ENCODE measurements at regions not wholly inside any gene's neighbourhood (a gene's known extent, or its start where the extent isn't known, plus 50 kb on each side); places are given as distances from the start of the nearest gene placed in this dataset.

DNA sequence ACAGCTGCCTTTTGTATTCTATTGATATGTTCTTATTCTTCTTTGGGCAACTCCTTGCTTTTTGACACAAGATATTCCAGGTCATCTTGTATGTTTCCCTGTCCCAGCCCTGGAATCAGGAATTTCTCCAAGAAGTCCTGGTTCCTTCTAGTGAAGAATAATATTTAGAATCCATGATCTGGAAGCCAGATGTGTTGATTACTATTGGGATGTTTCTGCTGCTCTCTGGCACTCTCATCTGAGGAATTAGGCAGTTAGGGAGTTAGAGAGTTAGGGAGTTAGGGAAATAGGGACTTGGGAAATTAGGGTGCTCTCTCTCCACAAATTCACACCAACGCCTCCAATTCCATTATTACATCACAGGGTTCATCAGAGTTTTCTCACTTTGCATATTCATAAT lies 191.2 kb downstream of the ZNF330 start:
- H3K36me3 ChIP-seq (ENCODE audit: insufficient read depth, low read length): no peaks in the 10 kb centered on the region
- no peaks in the 10 kb centered on the region for H3K79me2 ChIP-seq (ENCODE audit: insufficient read depth, low read length)
- H3K27ac ChIP-seq (ENCODE audit: low read depth, low read length): no peak overlapping the region
- peaks cover 16% of the 10 kb centered on the region for H3K4me1 ChIP-seq (ENCODE audit: insufficient read depth, low read length)
- DNase-seq (ENCODE audit: insufficient read length, low spot score, missing footprints): no peak
- H3K4me2 ChIP-seq (ENCODE audit: insufficient read depth, low read length): no peak overlapping the region
- H2AFZ ChIP-seq (ENCODE audit: low read length): no peak overlapping the region
- no peaks in the 10 kb centered on the region for H3K27me3 ChIP-seq (ENCODE audit: insufficient read depth, low read length)
- no peaks in the 10 kb centered on the region for H4K20me1 ChIP-seq (ENCODE audit: insufficient read depth, low read length)
- TF ChIP-seq, protein P1, sequence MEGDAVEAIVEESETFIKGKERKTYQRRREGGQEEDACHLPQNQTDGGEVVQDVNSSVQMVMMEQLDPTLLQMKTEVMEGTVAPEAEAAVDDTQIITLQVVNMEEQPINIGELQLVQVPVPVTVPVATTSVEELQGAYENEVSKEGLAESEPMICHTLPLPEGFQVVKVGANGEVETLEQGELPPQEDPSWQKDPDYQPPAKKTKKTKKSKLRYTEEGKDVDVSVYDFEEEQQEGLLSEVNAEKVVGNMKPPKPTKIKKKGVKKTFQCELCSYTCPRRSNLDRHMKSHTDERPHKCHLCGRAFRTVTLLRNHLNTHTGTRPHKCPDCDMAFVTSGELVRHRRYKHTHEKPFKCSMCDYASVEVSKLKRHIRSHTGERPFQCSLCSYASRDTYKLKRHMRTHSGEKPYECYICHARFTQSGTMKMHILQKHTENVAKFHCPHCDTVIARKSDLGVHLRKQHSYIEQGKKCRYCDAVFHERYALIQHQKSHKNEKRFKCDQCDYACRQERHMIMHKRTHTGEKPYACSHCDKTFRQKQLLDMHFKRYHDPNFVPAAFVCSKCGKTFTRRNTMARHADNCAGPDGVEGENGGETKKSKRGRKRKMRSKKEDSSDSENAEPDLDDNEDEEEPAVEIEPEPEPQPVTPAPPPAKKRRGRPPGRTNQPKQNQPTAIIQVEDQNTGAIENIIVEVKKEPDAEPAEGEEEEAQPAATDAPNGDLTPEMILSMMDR (IDR thresholded peaks at IDR 0.05; ENCODE audit: extremely low read depth, low read depth, low read length): no peak
- H3K9me3 ChIP-seq (ENCODE audit: low read depth, low read length): no peaks in the 10 kb centered on the region
- H3K4me3 ChIP-seq (ENCODE audit: insufficient read depth, low read length): no peak overlapping the region

DNA sequence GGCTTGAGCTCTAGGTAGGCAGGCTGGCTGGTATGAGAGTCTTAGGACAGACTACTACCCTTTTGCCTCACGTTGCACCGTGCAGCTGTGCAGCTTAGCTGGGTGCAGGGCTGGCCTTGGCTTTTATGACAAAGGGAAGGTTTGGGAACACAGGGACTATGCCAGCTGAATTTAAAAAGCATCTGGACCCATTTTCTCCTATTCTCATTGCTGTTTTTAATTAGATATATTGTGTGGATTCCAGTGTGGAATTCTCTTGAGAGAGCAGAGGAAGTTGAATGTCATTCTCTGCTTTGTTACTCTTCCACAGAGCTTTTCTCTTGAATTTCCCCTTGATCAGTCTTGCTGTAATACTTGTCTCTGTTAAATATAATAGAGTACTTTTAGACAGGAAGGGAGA lies 192.7 kb downstream of the ZNF330 start:
- Histone ChIP-seq H3K79me2 (ENCODE audit: insufficient read depth, low read length) (no peaks in the 10 kb centered on the region), H3K27ac (ENCODE audit: low read depth, low read length) (no peak overlapping the region), H3K4me1 (ENCODE audit: insufficient read depth, low read length) (peaks cover 24% of the 10 kb centered on the region)

DNA sequence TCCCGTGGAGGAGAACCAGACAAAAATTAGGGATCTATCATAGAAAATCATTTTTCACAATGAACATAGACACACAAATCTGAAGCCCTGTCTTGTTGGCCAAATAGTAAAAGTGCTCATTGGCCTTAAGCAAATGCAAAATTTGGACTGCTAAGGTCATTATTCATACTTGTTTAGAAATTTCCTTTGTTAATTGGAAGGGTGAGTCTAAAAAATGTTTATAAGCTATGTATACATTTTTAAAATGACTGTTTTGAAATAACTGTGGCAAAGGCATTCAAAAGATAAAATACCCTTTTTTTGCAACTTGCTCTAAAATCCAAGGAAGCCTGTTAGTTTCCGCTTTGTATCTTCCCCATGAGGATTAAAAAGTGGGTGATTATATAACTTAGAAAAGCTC lies 195.0 kb downstream of the ZNF330 start:
- peaks cover 24% of the 10 kb centered on the region for H3K4me1 ChIP-seq (ENCODE audit: insufficient read depth, low read length)
- H3K36me3 ChIP-seq (ENCODE audit: insufficient read depth, low read length): no peaks in the 10 kb centered on the region
- no peak for DNase-seq (ENCODE audit: insufficient read length, low spot score, missing footprints)
- H2AFZ ChIP-seq (ENCODE audit: low read length): no peak overlapping the region
- no peak overlapping the region for H3K27ac ChIP-seq (ENCODE audit: low read depth, low read length)
- no peak overlapping the region for H3K4me3 ChIP-seq (ENCODE audit: insufficient read depth, low read length)
- H3K4me2 ChIP-seq (ENCODE audit: insufficient read depth, low read length): no peak overlapping the region
- no peaks in the 10 kb centered on the region for H3K9me3 ChIP-seq (ENCODE audit: low read depth, low read length)
- no peaks in the 10 kb centered on the region for H3K79me2 ChIP-seq (ENCODE audit: insufficient read depth, low read length)
- TF ChIP-seq, protein P1 (IDR thresholded peaks at IDR 0.05; ENCODE audit: extremely low read depth, low read depth, low read length): no peak
- H4K20me1 ChIP-seq (ENCODE audit: insufficient read depth, low read length): no peaks in the 10 kb centered on the region
- no peaks in the 10 kb centered on the region for H3K27me3 ChIP-seq (ENCODE audit: insufficient read depth, low read length)

More for the DNA sequence above, 192.7 kb downstream of the ZNF330 start:
- H4K20me1 ChIP-seq (ENCODE audit: insufficient read depth, low read length): no peaks in the 10 kb centered on the region
- no peak overlapping the region for H3K4me2 ChIP-seq (ENCODE audit: insufficient read depth, low read length)
- no peak overlapping the region for H2AFZ ChIP-seq (ENCODE audit: low read length)
- H3K4me3 ChIP-seq (ENCODE audit: insufficient read depth, low read length): no peak overlapping the region
- H3K36me3 ChIP-seq (ENCODE audit: insufficient read depth, low read length): no peaks in the 10 kb centered on the region
- H3K9me3 ChIP-seq (ENCODE audit: low read depth, low read length): no peaks in the 10 kb centered on the region
- DNase-seq (ENCODE audit: insufficient read length, low spot score, missing footprints): no peak
- TF ChIP-seq, protein P1 (IDR thresholded peaks at IDR 0.05; ENCODE audit: extremely low read depth, low read depth, low read length): no peak
- H3K27me3 ChIP-seq (ENCODE audit: insufficient read depth, low read length): no peaks in the 10 kb centered on the region

DNA sequence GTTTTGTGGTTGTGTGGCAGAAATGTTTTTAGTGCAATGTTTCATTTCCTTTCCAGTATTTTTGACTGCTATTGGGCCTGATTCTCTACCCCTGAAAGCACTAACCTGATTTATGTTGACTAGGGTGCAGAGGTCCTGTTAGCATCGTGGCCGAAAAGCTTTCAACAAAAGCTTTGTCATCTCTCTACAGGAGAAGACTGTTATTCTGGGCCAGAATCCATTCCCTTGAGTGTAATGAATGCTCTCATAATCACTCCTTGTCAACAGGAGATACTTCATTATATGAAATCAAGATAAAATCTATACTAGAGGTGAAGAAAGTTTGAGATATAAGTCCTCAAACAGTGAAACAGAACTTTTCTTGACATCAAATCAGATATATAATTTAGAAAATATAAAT lies 195.5 kb downstream of the ZNF330 start:
- H3K9me3 ChIP-seq (ENCODE audit: low read depth, low read length): no peaks in the 10 kb centered on the region
- no peaks in the 10 kb centered on the region for H3K27me3 ChIP-seq (ENCODE audit: insufficient read depth, low read length)
- H4K20me1 ChIP-seq (ENCODE audit: insufficient read depth, low read length): no peaks in the 10 kb centered on the region
- H2AFZ ChIP-seq (ENCODE audit: low read length): peak overlapping the region; percentile 34
- no peak overlapping the region for H3K27ac ChIP-seq (ENCODE audit: low read depth, low read length)
- no peaks in the 10 kb centered on the region for H3K36me3 ChIP-seq (ENCODE audit: insufficient read depth, low read length)
- no peak for DNase-seq (ENCODE audit: insufficient read length, low spot score, missing footprints)
- TF ChIP-seq, protein P1 (IDR thresholded peaks at IDR 0.05; ENCODE audit: extremely low read depth, low read depth, low read length): no peak
- H3K4me2 ChIP-seq (ENCODE audit: insufficient read depth, low read length): no peak overlapping the region
- H3K4me1 ChIP-seq (ENCODE audit: insufficient read depth, low read length): peaks cover 20% of the 10 kb centered on the region
- H3K79me2 ChIP-seq (ENCODE audit: insufficient read depth, low read length): no peaks in the 10 kb centered on the region
- no peak overlapping the region for H3K4me3 ChIP-seq (ENCODE audit: insufficient read depth, low read length)
